ENCODE measurements at regions not wholly inside any gene's neighbourhood (a gene's known extent, or its start where the extent isn't known, plus 50 kb on each side); places are given as distances from the start of the nearest gene placed in this dataset.

- Histone ChIP-seq H3K79me2 (ENCODE audit: low read length) (no peaks in the 10 kb centered on the region), H3K9ac (ENCODE audit: low read length) (no peak overlapping the region), H2AFZ (ENCODE audit: low read depth, low read length) (no peak overlapping the region), H3K4me3 (ENCODE audit: low read length) (no peak overlapping the region), H3K4me1 (ENCODE audit: low read length) (no peaks in the 10 kb centered on the region), H3K9me3 (ENCODE audit: insufficient read depth, low read length) (no peaks in the 10 kb centered on the region), H3K27me3 (ENCODE audit: low read depth, low read length) (0 out of 2 replicates have a peak, but pooled peaks cover 2% of the 10 kb centered on the region), H3K36me3 (replicated peaks; ENCODE audit: low read depth, low read length) (no peaks in the 10 kb centered on the region), H3K27ac (ENCODE audit: low read length) (no peak overlapping the region), H4K20me1 (ENCODE audit: insufficient read depth, low read length) (no peaks in the 10 kb centered on the region), H3K4me2 (ENCODE audit: low read length) (no peak overlapping the region)
- no peak for TF ChIP-seq EZH2phosphoT487 (IDR thresholded peaks at IDR 0.05; ENCODE audit: low read depth)
- TF ChIP-seq, protein P1, sequence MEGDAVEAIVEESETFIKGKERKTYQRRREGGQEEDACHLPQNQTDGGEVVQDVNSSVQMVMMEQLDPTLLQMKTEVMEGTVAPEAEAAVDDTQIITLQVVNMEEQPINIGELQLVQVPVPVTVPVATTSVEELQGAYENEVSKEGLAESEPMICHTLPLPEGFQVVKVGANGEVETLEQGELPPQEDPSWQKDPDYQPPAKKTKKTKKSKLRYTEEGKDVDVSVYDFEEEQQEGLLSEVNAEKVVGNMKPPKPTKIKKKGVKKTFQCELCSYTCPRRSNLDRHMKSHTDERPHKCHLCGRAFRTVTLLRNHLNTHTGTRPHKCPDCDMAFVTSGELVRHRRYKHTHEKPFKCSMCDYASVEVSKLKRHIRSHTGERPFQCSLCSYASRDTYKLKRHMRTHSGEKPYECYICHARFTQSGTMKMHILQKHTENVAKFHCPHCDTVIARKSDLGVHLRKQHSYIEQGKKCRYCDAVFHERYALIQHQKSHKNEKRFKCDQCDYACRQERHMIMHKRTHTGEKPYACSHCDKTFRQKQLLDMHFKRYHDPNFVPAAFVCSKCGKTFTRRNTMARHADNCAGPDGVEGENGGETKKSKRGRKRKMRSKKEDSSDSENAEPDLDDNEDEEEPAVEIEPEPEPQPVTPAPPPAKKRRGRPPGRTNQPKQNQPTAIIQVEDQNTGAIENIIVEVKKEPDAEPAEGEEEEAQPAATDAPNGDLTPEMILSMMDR (IDR thresholded peaks at IDR 0.05; ENCODE audit: low read depth, low read length) = no peak
Observed at GRCh38 chr5:135192351-135192750, 158.3 kb upstream of the PITX1 start.

DNA sequence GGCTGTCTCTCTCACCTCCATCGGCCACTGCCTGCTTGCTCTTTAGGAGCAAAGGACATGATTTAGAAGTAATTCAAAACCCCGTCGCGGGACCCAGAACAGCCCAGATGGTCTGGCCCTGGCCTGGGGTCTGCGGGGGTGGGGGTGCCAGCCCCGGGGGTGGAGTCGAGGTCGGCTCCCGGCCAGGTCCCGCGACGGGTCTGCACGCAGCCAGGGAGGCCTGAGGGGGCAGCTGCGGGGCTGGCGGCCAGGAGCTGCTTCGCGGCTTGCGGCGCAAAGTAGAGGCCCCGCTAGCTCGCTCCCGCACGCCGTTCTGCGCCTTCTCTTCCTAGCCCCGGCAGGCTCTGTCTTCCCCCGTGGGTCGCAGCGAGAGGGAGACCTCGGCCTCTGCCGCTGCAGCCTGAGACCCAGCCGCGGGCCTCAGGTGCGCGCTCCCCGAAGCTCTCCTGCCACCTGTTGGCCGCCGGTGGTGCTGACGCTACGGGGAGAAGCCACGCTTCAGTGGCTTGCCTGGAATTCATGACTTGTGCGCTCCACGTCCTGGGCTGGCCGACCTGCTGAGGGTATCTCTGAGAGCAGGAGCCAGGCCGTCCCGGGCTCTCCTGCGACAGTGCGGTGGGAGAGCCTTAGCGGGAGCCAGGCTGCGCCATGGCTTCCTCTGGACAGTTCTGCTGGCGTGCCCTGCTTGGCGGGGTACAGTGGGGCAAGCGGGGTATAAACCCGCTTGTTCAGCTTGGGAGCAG is 157.2 kb upstream of the PITX1 start:
- TF ChIP-seq, protein P1 (IDR thresholded peaks at IDR 0.05; ENCODE audit: low read depth, low read length) = peak; percentile 72
- TF ChIP-seq EZH2phosphoT487 (IDR thresholded peaks at IDR 0.05; ENCODE audit: low read depth) = no peak
- Histone ChIP-seq H3K27me3 (ENCODE audit: low read depth, low read length) (0 out of 2 replicates have a peak, but pooled peaks cover 2% of the 10 kb centered on the region), H3K4me1 (ENCODE audit: low read length) (no peaks in the 10 kb centered on the region), H4K20me1 (ENCODE audit: insufficient read depth, low read length) (no peaks in the 10 kb centered on the region), H3K4me3 (ENCODE audit: low read length) (peak overlapping the region; percentile 78), H3K79me2 (ENCODE audit: low read length) (no peaks in the 10 kb centered on the region), H3K9ac (ENCODE audit: low read length) (peak overlapping the region; percentile 51; the same call in 1 of the 2 replicates), H3K9me3 (ENCODE audit: insufficient read depth, low read length) (no peaks in the 10 kb centered on the region), H2AFZ (ENCODE audit: low read depth, low read length) (peak overlapping the region; percentile 67; the same call in 1 of the 2 replicates), H3K27ac (ENCODE audit: low read length) (no peak overlapping the region), H3K36me3 (replicated peaks; ENCODE audit: low read depth, low read length) (no peaks in the 10 kb centered on the region), H3K4me2 (ENCODE audit: low read length) (peak overlapping the region; percentile 86)

DNA sequence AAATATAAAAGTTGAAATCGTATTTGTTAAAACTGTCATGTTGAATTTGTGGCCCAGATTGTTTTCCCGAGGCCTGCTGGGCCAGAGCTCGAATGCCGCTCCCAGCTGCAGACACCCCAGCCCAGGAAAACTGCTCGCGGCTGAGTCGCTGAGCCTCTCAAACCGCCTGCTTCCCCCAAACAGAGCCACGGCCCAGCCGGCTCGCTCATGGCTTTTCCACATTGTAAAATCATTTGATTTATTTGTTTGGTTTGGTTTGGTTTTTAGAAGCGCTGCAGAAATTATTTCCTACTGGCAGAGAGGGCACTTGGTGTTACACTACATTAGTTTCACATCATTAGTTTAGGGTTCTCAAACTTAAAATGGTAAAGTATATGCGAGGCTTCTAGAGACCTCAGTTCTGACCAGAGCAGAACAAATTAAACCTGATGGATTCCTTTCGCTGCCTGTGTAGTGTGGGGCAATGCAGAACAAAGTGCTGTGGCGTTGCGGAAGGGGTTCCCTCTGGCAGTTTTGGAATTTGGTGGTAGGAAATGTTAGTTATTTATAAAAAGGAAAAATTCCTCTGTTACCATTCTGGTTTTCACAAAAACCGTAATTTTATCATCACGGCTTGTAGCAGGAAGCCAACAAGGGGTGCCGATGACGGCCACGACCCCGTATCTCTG is 156.5 kb upstream of the PITX1 start:
- Histone ChIP-seq H3K36me3 (replicated peaks; ENCODE audit: low read depth, low read length) (no peaks in the 10 kb centered on the region), H2AFZ (ENCODE audit: low read depth, low read length) (peak overlapping the region; percentile 67; the same call in 1 of the 2 replicates), H3K4me2 (ENCODE audit: low read length) (peak overlapping the region; percentile 86), H3K9ac (ENCODE audit: low read length) (peak overlapping the region; percentile 51; the same call in 1 of the 2 replicates), H3K27ac (ENCODE audit: low read length) (no peak overlapping the region), H3K4me3 (ENCODE audit: low read length) (peak overlapping the region; percentile 78), H4K20me1 (ENCODE audit: insufficient read depth, low read length) (no peaks in the 10 kb centered on the region), H3K4me1 (ENCODE audit: low read length) (no peaks in the 10 kb centered on the region), H3K79me2 (ENCODE audit: low read length) (no peaks in the 10 kb centered on the region), H3K9me3 (ENCODE audit: insufficient read depth, low read length) (no peaks in the 10 kb centered on the region), H3K27me3 (ENCODE audit: low read depth, low read length) (0 out of 2 replicates have a peak, but pooled peaks cover 2% of the 10 kb centered on the region)
- no peak for TF ChIP-seq EZH2phosphoT487 (IDR thresholded peaks at IDR 0.05; ENCODE audit: low read depth)
- TF ChIP-seq, protein P1 (IDR thresholded peaks at IDR 0.05; ENCODE audit: low read depth, low read length) = no peak

DNA sequence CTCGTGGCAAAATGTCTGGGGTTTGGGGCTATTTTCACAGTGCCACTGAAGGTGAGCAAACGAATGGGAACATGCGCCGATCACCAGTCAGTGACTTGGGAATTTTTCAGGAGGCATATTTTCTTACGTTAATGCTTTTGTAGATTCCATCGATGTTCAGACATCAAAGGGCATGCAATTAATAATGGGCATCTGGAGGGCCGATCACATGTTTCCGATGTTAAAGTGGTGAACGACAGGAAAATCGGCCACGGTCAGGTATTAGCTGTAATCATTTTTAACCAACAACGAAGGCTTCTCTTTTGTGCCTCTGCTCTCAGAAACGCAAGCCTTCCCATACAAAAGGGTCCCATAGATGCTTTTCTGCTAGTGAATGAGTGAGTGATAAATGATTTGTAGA is 155.0 kb upstream of the PITX1 start:
- no peaks in the 10 kb centered on the region for H3K79me2 ChIP-seq (ENCODE audit: low read length)
- 0 out of 2 replicates have a peak, but pooled peaks cover 2% of the 10 kb centered on the region for H3K27me3 ChIP-seq (ENCODE audit: low read depth, low read length)
- H4K20me1 ChIP-seq (ENCODE audit: insufficient read depth, low read length) = no peaks in the 10 kb centered on the region
- H3K4me1 ChIP-seq (ENCODE audit: low read length) = no peaks in the 10 kb centered on the region
- no peaks in the 10 kb centered on the region for H3K36me3 ChIP-seq (replicated peaks; ENCODE audit: low read depth, low read length)
- H3K4me3 ChIP-seq (ENCODE audit: low read length) = no peak overlapping the region
- no peak overlapping the region for H3K9ac ChIP-seq (ENCODE audit: low read length)
- H3K27ac ChIP-seq (ENCODE audit: low read length) = no peak overlapping the region
- H2AFZ ChIP-seq (ENCODE audit: low read depth, low read length) = no peak overlapping the region
- no peak overlapping the region for H3K4me2 ChIP-seq (ENCODE audit: low read length)
- no peaks in the 10 kb centered on the region for H3K9me3 ChIP-seq (ENCODE audit: insufficient read depth, low read length)
- no peak for TF ChIP-seq EZH2phosphoT487 (IDR thresholded peaks at IDR 0.05; ENCODE audit: low read depth)
- TF ChIP-seq, protein P1 (IDR thresholded peaks at IDR 0.05; ENCODE audit: low read depth, low read length) = no peak

Measured in OCI-LY3 (cell line).